ENCODE measurements at regions not wholly inside any gene's neighbourhood (a gene's known extent, or its start where the extent isn't known, plus 50 kb on each side); places are given as distances from the start of the nearest gene placed in this dataset.

DNA sequence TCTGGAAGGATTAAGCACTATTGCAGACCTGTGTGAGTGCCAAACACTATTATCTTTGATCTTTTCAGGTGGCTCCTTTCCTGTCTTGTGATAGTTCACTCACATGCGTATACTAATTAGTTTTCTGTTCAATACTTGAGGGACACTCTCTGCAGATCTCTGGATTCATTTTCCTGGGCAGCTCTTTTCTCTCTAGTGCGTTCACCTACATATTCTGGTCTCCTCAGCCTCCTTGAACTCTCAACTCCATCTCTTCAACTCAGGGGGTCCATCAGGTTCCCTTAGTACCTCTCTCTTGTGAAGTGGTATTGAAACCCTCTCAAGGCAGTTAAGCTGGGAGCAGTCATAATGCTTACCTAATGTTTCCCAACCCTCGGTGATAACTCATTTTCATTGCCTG is 1218.1 kb upstream of the MAP3K7 start:
- Histone ChIP-seq H3K27me3 (no peaks in the 10 kb centered on the region), H3K4me1 (no peaks in the 10 kb centered on the region), H3K4me3 (no peak overlapping the region), H3K9me3 (peaks cover 0 to 3% (median 0%) of the 10 kb centered on the region in 4 donors), H3K36me3 (no peaks in the 10 kb centered on the region), H3K27ac (no peak overlapping the region)
- intact Hi-C loops (cut with DNase I): no loop called here
- TF ChIP-seq, protein P1, sequence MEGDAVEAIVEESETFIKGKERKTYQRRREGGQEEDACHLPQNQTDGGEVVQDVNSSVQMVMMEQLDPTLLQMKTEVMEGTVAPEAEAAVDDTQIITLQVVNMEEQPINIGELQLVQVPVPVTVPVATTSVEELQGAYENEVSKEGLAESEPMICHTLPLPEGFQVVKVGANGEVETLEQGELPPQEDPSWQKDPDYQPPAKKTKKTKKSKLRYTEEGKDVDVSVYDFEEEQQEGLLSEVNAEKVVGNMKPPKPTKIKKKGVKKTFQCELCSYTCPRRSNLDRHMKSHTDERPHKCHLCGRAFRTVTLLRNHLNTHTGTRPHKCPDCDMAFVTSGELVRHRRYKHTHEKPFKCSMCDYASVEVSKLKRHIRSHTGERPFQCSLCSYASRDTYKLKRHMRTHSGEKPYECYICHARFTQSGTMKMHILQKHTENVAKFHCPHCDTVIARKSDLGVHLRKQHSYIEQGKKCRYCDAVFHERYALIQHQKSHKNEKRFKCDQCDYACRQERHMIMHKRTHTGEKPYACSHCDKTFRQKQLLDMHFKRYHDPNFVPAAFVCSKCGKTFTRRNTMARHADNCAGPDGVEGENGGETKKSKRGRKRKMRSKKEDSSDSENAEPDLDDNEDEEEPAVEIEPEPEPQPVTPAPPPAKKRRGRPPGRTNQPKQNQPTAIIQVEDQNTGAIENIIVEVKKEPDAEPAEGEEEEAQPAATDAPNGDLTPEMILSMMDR (IDR thresholded peaks at IDR 0.05): no peak
- 55 to 67% methylated on average over 3 of the region's 3 CpGs for WGBS, 2 donors
- DNase-seq: no peak
- FAIRE-seq: no peak
- no peak for ATAC-seq

DNA sequence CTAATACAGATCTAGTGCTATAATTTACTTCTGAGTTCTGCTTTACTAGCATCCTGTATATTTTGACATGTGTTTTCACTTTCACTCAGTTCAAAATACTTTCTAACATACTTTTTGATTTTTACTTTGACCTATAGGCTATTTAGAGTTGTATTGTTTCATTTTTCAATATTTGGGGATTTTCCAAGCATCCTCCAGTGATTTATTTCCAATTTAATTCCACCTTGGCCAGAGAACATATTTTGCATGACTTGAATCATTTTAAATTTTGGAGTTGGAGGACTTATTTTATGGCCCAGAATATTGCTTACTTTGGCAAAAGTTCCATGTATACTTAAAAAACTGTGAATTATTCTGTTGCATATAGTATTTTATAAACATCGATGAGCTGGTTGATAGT is 1215.6 kb upstream of the MAP3K7 start:
- H3K4me3 ChIP-seq: no peak overlapping the region
- no peaks in the 10 kb centered on the region for H3K27me3 ChIP-seq
- no peak for DNase-seq
- FAIRE-seq: no peak
- TF ChIP-seq, protein P1 (IDR thresholded peaks at IDR 0.05): no peak
- 85 to 87% methylated on average over 1 of the region's 1 CpG for WGBS, 2 donors
- peaks cover 0 to 3% (median 0%) of the 10 kb centered on the region in 4 donors for H3K9me3 ChIP-seq
- no peak overlapping the region for H3K27ac ChIP-seq
- no peak for ATAC-seq
- H3K36me3 ChIP-seq: no peaks in the 10 kb centered on the region
- H3K4me1 ChIP-seq: no peaks in the 10 kb centered on the region
- intact Hi-C loops (cut with DNase I): no loop called here

DNA sequence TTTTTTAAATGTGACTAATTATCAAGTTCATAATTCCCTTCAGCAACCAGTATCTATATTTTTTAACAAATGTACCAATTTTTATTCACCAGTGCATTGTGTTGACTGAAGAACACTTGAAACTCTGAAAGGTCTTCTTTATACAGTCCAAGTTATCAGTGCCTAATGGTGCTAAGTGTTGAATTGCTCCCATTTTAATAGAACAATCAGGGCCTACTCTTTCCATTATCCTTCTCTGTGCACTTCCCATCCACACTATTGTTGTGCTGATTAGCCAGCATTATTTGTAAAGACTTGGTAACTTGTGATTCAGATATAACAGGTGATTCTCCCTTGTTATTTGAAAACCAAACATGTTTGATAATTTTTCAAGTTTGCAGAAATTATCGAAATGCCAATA is 1209.7 kb upstream of the MAP3K7 start:
- Histone ChIP-seq H3K27me3 (no peaks in the 10 kb centered on the region), H3K4me1 (no peaks in the 10 kb centered on the region), H3K27ac (no peak overlapping the region), H3K9me3 (peaks cover 0 to 3% (median 0%) of the 10 kb centered on the region in 4 donors), H3K4me3 (no peak overlapping the region), H3K36me3 (no peaks in the 10 kb centered on the region)
- ATAC-seq (no peak), FAIRE-seq (no peak), DNase-seq (no peak)
- WGBS, 2 donors: 66 to 83% methylated on average over 1 of the region's 1 CpG
- TF ChIP-seq, protein P1 (IDR thresholded peaks at IDR 0.05): no peak
- intact Hi-C loops (cut with DNase I): no loop called here

DNA sequence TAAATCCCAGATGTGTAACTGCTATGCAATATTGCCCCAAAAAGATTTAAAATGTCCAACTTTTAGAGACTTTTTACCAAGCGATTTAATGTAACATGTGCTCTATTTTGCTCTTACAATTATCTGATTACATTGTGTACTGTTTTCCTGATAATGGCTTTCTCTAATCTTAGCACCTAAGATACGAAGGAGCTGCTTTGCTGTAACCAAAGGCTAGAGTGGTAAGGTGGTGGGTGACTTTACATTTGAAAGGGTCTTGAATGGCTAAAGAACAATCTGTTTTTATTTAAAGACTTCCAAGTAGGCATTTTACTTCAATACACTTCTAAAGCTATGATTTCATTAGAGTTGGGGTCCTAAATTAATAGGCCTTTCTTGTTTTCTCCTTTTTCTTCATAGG is 1201.6 kb upstream of the MAP3K7 start:
- Histone ChIP-seq H3K4me3 (no peak overlapping the region), H3K27me3 (no peaks in the 10 kb centered on the region), H3K36me3 (no peaks in the 10 kb centered on the region), H3K9me3 (no peaks in the 10 kb centered on the region), H3K27ac (no peak overlapping the region), H3K4me1 (no peaks in the 10 kb centered on the region)
- FAIRE-seq: no peak
- intact Hi-C loops (cut with DNase I): no loop called here
- no peak for DNase-seq
- 46 to 50% methylated on average over 2 of the region's 2 CpGs for WGBS, 2 donors
- TF ChIP-seq, protein P1 (IDR thresholded peaks at IDR 0.05): no peak
- ATAC-seq: no peak

DNA sequence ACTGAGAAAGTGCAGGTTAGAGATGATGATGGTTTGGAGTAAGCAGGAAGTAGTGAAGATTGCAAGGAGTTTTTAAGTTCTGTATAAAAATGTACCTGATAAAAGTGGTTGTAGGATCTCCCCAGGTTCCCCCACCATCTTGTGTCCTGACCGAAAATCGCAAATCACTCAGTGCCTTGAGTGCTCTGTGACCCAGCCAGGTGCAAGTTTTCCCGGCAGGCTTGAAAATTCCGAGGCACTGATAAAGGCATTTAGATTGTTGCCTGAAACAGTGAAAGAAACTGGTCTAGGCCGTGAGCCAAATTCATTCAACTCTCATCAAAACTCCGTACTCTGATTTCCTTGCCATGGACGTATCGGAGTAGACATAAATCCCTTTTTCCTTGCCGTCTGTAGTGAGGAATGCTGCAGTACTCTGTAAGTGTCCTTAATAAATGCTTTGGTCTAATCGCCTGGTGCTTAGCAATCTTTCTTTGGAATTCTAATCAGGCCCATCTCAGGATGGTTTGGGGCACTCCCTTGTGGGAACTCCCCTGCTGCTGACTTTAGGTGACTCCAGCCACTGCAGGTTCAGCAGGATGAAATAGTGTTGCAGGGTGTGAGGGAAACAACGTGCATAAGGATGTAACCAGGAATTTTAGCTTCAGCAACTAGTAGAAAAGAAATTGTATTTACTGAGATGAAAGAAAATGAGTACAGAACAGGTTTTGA is 1199.8 kb upstream of the MAP3K7 start:
- intact Hi-C loops (cut with DNase I): no loop called here
- no peaks in the 10 kb centered on the region for H3K27me3 ChIP-seq
- WGBS, 2 donors: 34 to 46% methylated on average over 11 of the region's 11 CpGs
- no peaks in the 10 kb centered on the region for H3K4me1 ChIP-seq
- DNase-seq (no peak), FAIRE-seq (no peak), ATAC-seq (no peak)
- H3K27ac ChIP-seq: no peak overlapping the region
- H3K36me3 ChIP-seq: no peaks in the 10 kb centered on the region
- H3K9me3 ChIP-seq: no peaks in the 10 kb centered on the region
- TF ChIP-seq, protein P1 (IDR thresholded peaks at IDR 0.05): no peak
- no peak overlapping the region for H3K4me3 ChIP-seq
